Activated effector memory CD4-positive, alpha-beta T cell treated with Interleukin-2 at 50 U/mL for 16 hours (primary cell): ENCODE measurements at regions not wholly inside any gene's neighbourhood (a gene's known extent, or its start where the extent isn't known, plus 50 kb on each side); places are given as distances from the start of the nearest gene placed in this dataset.
"Not testable (repeated sequence)": the region's sequence is repeated elsewhere in the genome, so short reads cannot be mapped to it uniquely, and the experiment has no call there.

ENCODE experiments used
- DNase-seq: peaks from one replicate; pipeline ENCODE4 v3.0.0-alpha.2; 2020

- DNase-seq, result no peak
Measured at GRCh38 chr16:17571499-17572093, 100.8 kb upstream of the XYLT1 start.

- no peak for DNase-seq
Measured at GRCh38 chr16:17568239-17568638, 97.5 kb upstream of the XYLT1 start.

GRCh38 chr16:17567455-17567854 lies 96.7 kb upstream of the XYLT1 start:
- DNase-seq, result no peak

GRCh38 chr16:17566656-17567450 lies 96.1 kb upstream of the XYLT1 start:
- no peak for DNase-seq

- DNase-seq, result no peak
Measured at GRCh38 chr16:17566075-17566474, 95.3 kb upstream of the XYLT1 start.

GRCh38 chr16:17565605-17566004 lies 94.8 kb upstream of the XYLT1 start:
- DNase-seq, result no peak

GRCh38 chr16:17564856-17565255 lies 94.1 kb upstream of the XYLT1 start:
- no peak for DNase-seq

GRCh38 chr16:17563323-17564091 lies 92.7 kb upstream of the XYLT1 start:
- DNase-seq, result no peak

- DNase-seq, result no peak
Measured at GRCh38 chr16:17561056-17561455, 90.3 kb upstream of the XYLT1 start.

GRCh38 chr16:17560548-17560947 lies 89.8 kb upstream of the XYLT1 start:
- DNase-seq, result no peak

GRCh38 chr16:17559394-17559793 lies 88.6 kb upstream of the XYLT1 start:
- no peak for DNase-seq

GRCh38 chr16:17557949-17558348 lies 87.2 kb upstream of the XYLT1 start:
- DNase-seq, result no peak

GRCh38 chr16:17557480-17557879 lies 86.7 kb upstream of the XYLT1 start:
- no peak for DNase-seq

- no peak for DNase-seq
Measured at GRCh38 chr16:17556276-17557052, 85.7 kb upstream of the XYLT1 start.

- no peak for DNase-seq
Measured at GRCh38 chr16:17555176-17555575, 84.4 kb upstream of the XYLT1 start.

GRCh38 chr16:17552351-17552750 lies 81.6 kb upstream of the XYLT1 start:
- no peak for DNase-seq

- DNase-seq, result not testable (repeated sequence)
Measured at GRCh38 chr16:17551682-17552081, 80.9 kb upstream of the XYLT1 start.

GRCh38 chr16:17548825-17549224 lies 78.1 kb upstream of the XYLT1 start:
- no peak for DNase-seq

GRCh38 chr16:17544785-17545184 lies 74.0 kb upstream of the XYLT1 start:
- no peak for DNase-seq

- no peak for DNase-seq
Measured at GRCh38 chr16:17544304-17544703, 73.5 kb upstream of the XYLT1 start.

GRCh38 chr16:17543073-17543472 lies 72.3 kb upstream of the XYLT1 start:
- no peak for DNase-seq

- no peak for DNase-seq
Measured at GRCh38 chr16:17541324-17541723, 70.6 kb upstream of the XYLT1 start.

- no peak for DNase-seq
Measured at GRCh38 chr16:17538927-17539326, 68.2 kb upstream of the XYLT1 start.
